CD4-positive, alpha-beta T cell treated with Interleukin-1 beta for 1 hour (primary cell): ENCODE measurements at regions not wholly inside any gene's neighbourhood (a gene's known extent, or its start where the extent isn't known, plus 50 kb on each side); places are given as distances from the start of the nearest gene placed in this dataset.
"Not testable (repeated sequence)": the region's sequence is repeated elsewhere in the genome, so short reads cannot be mapped to it uniquely, and the experiment has no call there.

Experiments
- DNase-seq, 2 donors: peaks; one replicate each; pipeline ENCODE4 v3.0.0-alpha.2; 2020 to 2022

- DNase-seq, result peak in 1 of 2 donors; percentile 23
Observed at GRCh38 chr21:6428498-6429092, 4092.8 kb upstream of the TPTE start.

GRCh38 chr21:6429924-6430323 lies 4091.5 kb upstream of the TPTE start:
- not testable (repeated sequence) for DNase-seq

GRCh38 chr21:6433149-6433548 lies 4088.2 kb upstream of the TPTE start:
- not testable (repeated sequence) for DNase-seq

GRCh38 chr21:6436205-6436604 lies 4085.2 kb upstream of the TPTE start:
- not testable (repeated sequence) for DNase-seq

GRCh38 chr21:6436971-6437833 lies 4084.2 kb upstream of the TPTE start:
- DNase-seq, result not testable (repeated sequence)

GRCh38 chr21:6437834-6438187 lies 4083.6 kb upstream of the TPTE start:
- not testable (repeated sequence) for DNase-seq

GRCh38 chr21:6439058-6439457 lies 4082.3 kb upstream of the TPTE start:
- not testable (repeated sequence) for DNase-seq

- not testable (repeated sequence) for DNase-seq
Observed at GRCh38 chr21:6454648-6455340, 4066.6 kb upstream of the TPTE start.

GRCh38 chr21:6456011-6456661 lies 4065.2 kb upstream of the TPTE start:
- DNase-seq, result not testable (repeated sequence)

GRCh38 chr21:6459761-6460160 lies 4061.6 kb upstream of the TPTE start:
- DNase-seq, result not testable (repeated sequence)

- not testable (repeated sequence) for DNase-seq
Observed at GRCh38 chr21:6461358-6461757, 4060.0 kb upstream of the TPTE start.

- not testable (repeated sequence) for DNase-seq
Observed at GRCh38 chr21:6464419-6464818, 4057.0 kb upstream of the TPTE start.

- not testable (repeated sequence) for DNase-seq
Observed at GRCh38 chr21:6466081-6466698, 4055.2 kb upstream of the TPTE start.

GRCh38 chr21:6466707-6467106 lies 4054.7 kb upstream of the TPTE start:
- DNase-seq, result not testable (repeated sequence)

- DNase-seq, result not testable (repeated sequence)
Observed at GRCh38 chr21:6467189-6467774, 4054.1 kb upstream of the TPTE start.

GRCh38 chr21:6467907-6468306 lies 4053.5 kb upstream of the TPTE start:
- DNase-seq, result not testable (repeated sequence)

GRCh38 chr21:6468331-6468860 lies 4053.0 kb upstream of the TPTE start:
- not testable (repeated sequence) for DNase-seq

GRCh38 chr21:6474250-6474968 lies 4047.0 kb upstream of the TPTE start:
- DNase-seq, result not testable (repeated sequence)

GRCh38 chr21:6481116-6481515 lies 4040.3 kb upstream of the TPTE start:
- DNase-seq, result not testable (repeated sequence)

- DNase-seq, result not testable (repeated sequence)
Observed at GRCh38 chr21:6482616-6483015, 4038.8 kb upstream of the TPTE start.

- DNase-seq, result not testable (repeated sequence)
Observed at GRCh38 chr21:6483645-6484044, 4037.7 kb upstream of the TPTE start.
